Adrenal gland (tissue), 9 donors: ENCODE measurements at regions not wholly inside any gene's neighbourhood (a gene's known extent, or its start where the extent isn't known, plus 50 kb on each side); places are given as distances from the start of the nearest gene placed in this dataset.

ENCODE experiments used
- DNase-seq, 7 donors: peaks; one replicate each; pipeline ENCODE4 v3.0.0-alpha.2; 2019 to 2020
- H3K27ac ChIP-seq, 5 donors: fragments of 200-600 bp; sonication (generic) in 4 of 5; 1 replicate in 3 of 5; 2 replicates in 2 of 5; pipeline versions ENCODE4 v1.5.1 to v1.8.0; 2016 to 2020; ENCODE audit warnings: mild to moderate bottlenecking in 1 of 5
- H3K27me3 ChIP-seq: fragments of 200-600 bp; 2 replicates; pipeline ENCODE4 v1.8.0; 2021
- H3K36me3 ChIP-seq, 2 donors: fragments of 200-600 bp; replicated peaks in 1 of 2; 1 replicate in 1 of 2; 2 replicates in 1 of 2; pipeline versions ENCODE4 v1.5.1 to v1.8.0; 2018 to 2022
- H3K4me1 ChIP-seq, 2 donors: fragments of 200-600 bp; replicated peaks in 1 of 2; 1 replicate in 1 of 2; 2 replicates in 1 of 2; pipeline versions ENCODE4 v1.5.1 to v1.8.0; 2018 to 2021
- H3K4me3 ChIP-seq, 4 donors: fragments of 200-600 bp; sonication (generic) in 3 of 4; one replicate each; pipeline ENCODE4 v1.5.1; 2016 to 2018
- H3K9me3 ChIP-seq, 3 donors: fragments of 200-600 bp; sonication (generic) in 1 of 3; replicated peaks in 1 of 3; 1 replicate in 2 of 3; 2 replicates in 1 of 3; pipeline versions ENCODE4 v1.5.1 to v1.8.0; 2016 to 2021
- CTCF ChIP-seq, 6 experiments: fragments of 450-650 bp in 4 of 6; fragments of 200-600 bp in 2 of 6; sonication (generic) in 1 of 6; IDR thresholded peaks; 1 replicate in 5 of 6; 2 replicates in 1 of 6; pipeline versions ENCODE4 v1.5.1 to v1.8.0; 2016 to 2021; ENCODE audit warnings: antibody characterized with exemption in 6 of 6, mild to moderate bottlenecking in 2 of 6, moderate library complexity in 1 of 6
- POLR2A ChIP-seq, 2 donors: fragments of 450-650 bp; IDR thresholded peaks; one replicate each; pipeline ENCODE4 v1.6.1; 2017; ENCODE audit warnings: antibody characterized with exemption in 2 of 2, mild to moderate bottlenecking in 2 of 2, moderate library complexity in 1 of 2
- WGBS, 4 donors: extraction: QIAGEN DNeasy Blood & Tissue Kit in 2 of 4; methylation state at CpG; one replicate each; pipeline versions ENCODE4 v1.1.5 to v1.1.7; 2013 to 2017; 5-methylcytosine and 5-hydroxymethylcytosine counted together
- intact Hi-C, 2 donors: fragments of 100-400 bp; cut with DNase I; formaldehyde crosslinking; loops; one replicate each; pipeline versions ENCODE4 v1.14.1 to v1.15.0; 2022 to 2023
- donor health status: healthy with polysubstance abuse.
- donor health status: Bipolar disorder and iron deficiency.
- donor health status: DM: yes; HTN: yes; CAD: no.
- donor health status: DM: no; HTN: no; CAD: no.
- donor health status: DM: no; HTN: no; CAD: no.

- Histone ChIP-seq H3K4me1 (peaks cover 7 to 9% of the 10 kb centered on the region in 2 donors), H3K27me3 (no peaks in the 10 kb centered on the region), H3K36me3 (no peaks in the 10 kb centered on the region), H3K4me3 (no peak overlapping the region), H3K27ac (no peak overlapping the region), H3K9me3 (no peaks in the 10 kb centered on the region)
- 80 to 89% (median 85%) methylated on average over 2 of the region's 2 CpGs for WGBS, 4 donors
- DNase-seq = no peak
- intact Hi-C loops = no loop called here
- TF ChIP-seq POLR2A (IDR thresholded peaks at IDR 0.05) (no peak), CTCF (IDR thresholded peaks at IDR 0.05) (no peak)
These were observed 1448.9 kb upstream of the TENM3 start for GRCh38 chr4:180794333-180794732.

- H3K27ac ChIP-seq = peak overlapping the region in 3 of 5 donors; percentile 24 to 76 (median 47)
- TF ChIP-seq CTCF (IDR thresholded peaks at IDR 0.05) = no peak
- no peak for TF ChIP-seq POLR2A (IDR thresholded peaks at IDR 0.05)
- H3K4me1 ChIP-seq = peaks cover 0 to 3% of the 10 kb centered on the region in 2 donors
- intact Hi-C loops = no loop called here
- 19 to 29% (median 23%) methylated on average over 4 of the region's 4 CpGs for WGBS, 4 donors
- H3K27me3 ChIP-seq = no peaks in the 10 kb centered on the region
- DNase-seq = peak; percentile 48 to 76 (median 71)
- no peaks in the 10 kb centered on the region for H3K9me3 ChIP-seq
- peak overlapping the region in 1 of 4 donors; percentile 6 for H3K4me3 ChIP-seq
- H3K36me3 ChIP-seq = no peaks in the 10 kb centered on the region
These were observed 1445.1 kb upstream of the TENM3 start for GRCh38 chr4:180798036-180798577.

GRCh38 chr4:180799798-180800197 lies 1443.4 kb upstream of the TENM3 start:
- Histone ChIP-seq H3K36me3 (no peaks in the 10 kb centered on the region), H3K4me3 (no peak overlapping the region), H3K27ac (no peak overlapping the region), H3K4me1 (peaks cover 0 to 3% of the 10 kb centered on the region in 2 donors), H3K27me3 (no peaks in the 10 kb centered on the region), H3K9me3 (no peaks in the 10 kb centered on the region)
- 59 to 85% (median 74%) methylated on average over 5 of the region's 5 CpGs for WGBS, 4 donors
- intact Hi-C loops = no loop called here
- DNase-seq = no peak
- no peak for TF ChIP-seq CTCF (IDR thresholded peaks at IDR 0.05)
- no peak for TF ChIP-seq POLR2A (IDR thresholded peaks at IDR 0.05)

DNA sequence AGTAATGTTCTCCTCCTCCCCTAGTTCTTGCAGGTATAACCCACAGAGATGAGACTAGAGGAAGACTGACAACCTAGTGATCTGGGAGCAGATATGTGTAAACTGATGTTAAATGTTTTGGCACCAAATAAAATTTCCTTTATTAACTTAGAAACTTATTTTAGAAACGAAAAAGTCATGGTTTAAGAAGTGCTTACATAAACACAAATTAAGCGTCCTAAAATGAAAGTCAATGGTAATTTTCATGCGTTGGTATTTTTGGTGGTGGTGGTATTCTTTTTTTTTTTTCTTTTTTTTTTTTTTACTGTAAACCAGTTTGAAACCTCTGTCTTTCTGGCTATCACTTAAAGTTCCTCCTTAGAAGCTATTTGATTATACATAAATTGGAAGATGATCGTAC lies 1438.1 kb upstream of the TENM3 start:
- TF ChIP-seq CTCF (IDR thresholded peaks at IDR 0.05) (no peak), POLR2A (IDR thresholded peaks at IDR 0.05) (no peak)
- no peaks in the 10 kb centered on the region for H3K27me3 ChIP-seq
- H3K36me3 ChIP-seq = no peaks in the 10 kb centered on the region
- no peaks in the 10 kb centered on the region for H3K9me3 ChIP-seq
- intact Hi-C loops = no loop called here
- no peak overlapping the region for H3K27ac ChIP-seq
- 91 to 95% (median 92%) methylated on average over 4 of the region's 4 CpGs for WGBS, 4 donors
- no peak for DNase-seq
- no peak overlapping the region for H3K4me3 ChIP-seq
- H3K4me1 ChIP-seq = peaks cover 14 to 23% of the 10 kb centered on the region in 2 donors
